Body of pancreas (tissue), 4 donors: ENCODE measurements at regions not wholly inside any gene's neighbourhood (a gene's known extent, or its start where the extent isn't known, plus 50 kb on each side); places are given as distances from the start of the nearest gene placed in this dataset.

ENCODE experiments used
- CTCF ChIP-seq, 7 experiments: fragments of 450-650 bp in 4 of 7; fragments of 200-600 bp in 3 of 7; sonication (generic) in 3 of 7; IDR thresholded peaks; one replicate each; pipeline ENCODE4 v1.5.1; 2016 to 2019; ENCODE audit warnings: antibody characterized with exemption in 7 of 7
- POLR2A ChIP-seq, 3 donors: fragments of 450-650 bp; IDR thresholded peaks; one replicate each; pipeline ENCODE4 v1.6.1; 2016; ENCODE audit warnings: antibody characterized with exemption in 3 of 3, mild to moderate bottlenecking in 2 of 3

- TF ChIP-seq CTCF (IDR thresholded peaks at IDR 0.05) (no peak), POLR2A (IDR thresholded peaks at IDR 0.05) (no peak)
Observed at GRCh38 chr4:128525387-128525786, 237.8 kb upstream of the PGRMC2 start.
